ENCODE measurements at regions not wholly inside any gene's neighbourhood (a gene's known extent, or its start where the extent isn't known, plus 50 kb on each side); places are given as distances from the start of the nearest gene placed in this dataset.

DNA sequence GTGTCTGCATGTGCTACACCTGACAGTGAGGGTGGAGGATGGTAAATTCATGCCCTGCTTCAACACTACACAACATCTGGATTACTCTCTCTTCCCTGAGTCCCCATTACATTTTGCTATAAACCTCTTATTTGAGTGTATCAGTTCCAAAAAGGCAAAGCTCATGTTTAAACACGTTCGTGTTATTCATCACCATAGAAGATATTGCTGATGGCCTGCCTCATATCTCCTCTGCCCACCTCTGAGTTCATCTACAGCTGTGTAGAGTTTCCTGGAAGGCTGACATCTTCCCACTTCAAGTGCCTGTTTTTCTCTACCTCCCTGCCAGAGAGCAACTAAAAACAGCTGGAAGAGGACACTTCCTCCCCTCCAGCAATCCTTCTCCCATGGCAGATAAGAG is 433.2 kb downstream of the ISL1 start:
- Histone ChIP-seq H3K9me3 (peaks cover 0 to 3% (median 0%) of the 10 kb centered on the region in 8 donors), H3K27ac (no peak overlapping the region), H3K4me1 (no peaks in the 10 kb centered on the region), H3K36me3 (no peaks in the 10 kb centered on the region), H3K4me3 (no peak overlapping the region), H3K27me3 (replicated peaks in 1 of 7) (no peaks in the 10 kb centered on the region)
- intact Hi-C loops (cut with DNase I; ENCODE audit: low total_unique reads), result no loop called here
- 61 to 80% (median 62%) methylated on average over 2 of the region's 2 CpGs for WGBS, 5 donors
- TF ChIP-seq, protein P1, sequence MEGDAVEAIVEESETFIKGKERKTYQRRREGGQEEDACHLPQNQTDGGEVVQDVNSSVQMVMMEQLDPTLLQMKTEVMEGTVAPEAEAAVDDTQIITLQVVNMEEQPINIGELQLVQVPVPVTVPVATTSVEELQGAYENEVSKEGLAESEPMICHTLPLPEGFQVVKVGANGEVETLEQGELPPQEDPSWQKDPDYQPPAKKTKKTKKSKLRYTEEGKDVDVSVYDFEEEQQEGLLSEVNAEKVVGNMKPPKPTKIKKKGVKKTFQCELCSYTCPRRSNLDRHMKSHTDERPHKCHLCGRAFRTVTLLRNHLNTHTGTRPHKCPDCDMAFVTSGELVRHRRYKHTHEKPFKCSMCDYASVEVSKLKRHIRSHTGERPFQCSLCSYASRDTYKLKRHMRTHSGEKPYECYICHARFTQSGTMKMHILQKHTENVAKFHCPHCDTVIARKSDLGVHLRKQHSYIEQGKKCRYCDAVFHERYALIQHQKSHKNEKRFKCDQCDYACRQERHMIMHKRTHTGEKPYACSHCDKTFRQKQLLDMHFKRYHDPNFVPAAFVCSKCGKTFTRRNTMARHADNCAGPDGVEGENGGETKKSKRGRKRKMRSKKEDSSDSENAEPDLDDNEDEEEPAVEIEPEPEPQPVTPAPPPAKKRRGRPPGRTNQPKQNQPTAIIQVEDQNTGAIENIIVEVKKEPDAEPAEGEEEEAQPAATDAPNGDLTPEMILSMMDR (IDR thresholded peaks at IDR 0.05 in 8 of 11, conservative IDR thresholded peaks at IDR 0.05 in 3 of 11), result no peak
- TF ChIP-seq POLR2AphosphoS5 (IDR thresholded peaks at IDR 0.05) (no peak), POLR2A (IDR thresholded peaks at IDR 0.05) (no peak)
- no peak for DNase-seq

DNA sequence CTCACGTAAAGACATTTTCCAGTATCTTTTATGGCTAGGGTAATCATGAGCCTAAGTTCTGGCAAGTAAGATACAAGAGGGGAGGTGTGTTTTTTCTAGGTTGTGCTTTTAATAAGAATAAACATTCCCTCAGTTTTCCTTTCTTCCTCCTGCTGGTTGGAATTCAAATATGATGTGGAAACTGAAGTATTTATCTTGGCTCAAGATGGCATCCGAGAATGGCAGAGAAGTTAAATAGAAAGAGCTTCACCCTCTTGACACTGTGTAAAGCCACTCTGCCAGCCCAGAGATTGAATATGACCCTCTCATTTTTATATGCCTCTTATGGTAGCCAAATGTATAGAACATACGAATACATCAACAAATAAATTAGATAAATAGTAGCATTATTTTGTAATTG is 438.4 kb downstream of the ISL1 start:
- Histone ChIP-seq H3K36me3 (no peaks in the 10 kb centered on the region), H3K4me1 (no peaks in the 10 kb centered on the region), H3K4me3 (no peak overlapping the region), H3K27ac (no peak overlapping the region), H3K27me3 (replicated peaks in 1 of 7) (no peaks in the 10 kb centered on the region), H3K9me3 (peaks cover 0 to 3% (median 0%) of the 10 kb centered on the region in 8 donors)
- TF ChIP-seq, protein P1 (IDR thresholded peaks at IDR 0.05 in 8 of 11, conservative IDR thresholded peaks at IDR 0.05 in 3 of 11), result no peak
- TF ChIP-seq POLR2AphosphoS5 (IDR thresholded peaks at IDR 0.05) (no peak), POLR2A (IDR thresholded peaks at IDR 0.05) (no peak)
- no peak for DNase-seq
- intact Hi-C loops (cut with DNase I; ENCODE audit: low total_unique reads), result no loop called here
- 78 to 87% (median 83%) methylated on average over 3 of the region's 3 CpGs for WGBS, 5 donors

DNA sequence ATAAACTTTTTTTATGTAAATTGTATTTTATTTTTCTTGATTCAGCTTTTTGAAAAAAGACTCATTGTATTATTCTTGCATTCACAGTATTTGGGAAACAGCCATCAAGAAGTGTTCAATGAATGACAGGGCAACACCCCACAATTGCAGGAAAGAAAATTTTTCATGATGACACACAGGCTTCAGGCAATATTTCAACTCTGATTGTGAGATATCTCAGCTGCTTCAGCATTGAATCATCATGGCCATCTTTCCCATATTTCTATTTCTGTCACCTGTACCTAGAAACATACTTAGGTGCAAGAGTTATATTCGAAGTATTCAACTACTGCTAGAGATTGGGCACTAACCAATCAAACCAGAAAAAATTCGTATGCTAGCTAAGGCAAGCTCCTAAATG is 446.0 kb downstream of the ISL1 start:
- H3K27ac ChIP-seq, result no peak overlapping the region
- peaks cover 0 to 6% (median 0%) of the 10 kb centered on the region in 8 donors for H3K9me3 ChIP-seq
- no peaks in the 10 kb centered on the region for H3K27me3 ChIP-seq (replicated peaks in 1 of 7)
- 61 to 74% (median 64%) methylated on average over 2 of the region's 2 CpGs for WGBS, 5 donors
- intact Hi-C loops (cut with DNase I; ENCODE audit: low total_unique reads), result no loop called here
- no peak overlapping the region for H3K4me3 ChIP-seq
- no peak for TF ChIP-seq POLR2A (IDR thresholded peaks at IDR 0.05)
- TF ChIP-seq, protein P1 (IDR thresholded peaks at IDR 0.05 in 8 of 11, conservative IDR thresholded peaks at IDR 0.05 in 3 of 11), result no peak
- TF ChIP-seq POLR2AphosphoS5 (IDR thresholded peaks at IDR 0.05), result no peak
- H3K4me1 ChIP-seq, result no peaks in the 10 kb centered on the region
- no peak for DNase-seq
- H3K36me3 ChIP-seq, result no peaks in the 10 kb centered on the region

DNA sequence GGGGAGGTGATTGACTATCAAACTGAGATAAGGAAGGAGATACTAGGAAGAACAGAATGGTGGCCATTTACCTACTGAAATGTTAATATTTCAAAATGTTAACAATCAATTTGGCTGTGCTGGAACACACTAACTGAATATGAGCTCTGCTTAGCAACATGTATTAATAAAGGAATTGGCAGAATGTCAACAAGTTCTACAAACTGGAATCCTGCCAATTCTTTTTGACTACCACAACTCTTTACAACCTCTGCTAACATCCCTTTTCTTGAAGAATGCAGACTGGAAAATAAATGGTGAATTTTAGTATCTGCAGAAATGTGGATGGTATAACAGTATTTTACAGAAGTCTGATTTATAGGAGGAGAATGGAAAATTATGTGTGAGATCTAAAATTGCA is 446.4 kb downstream of the ISL1 start:
- H3K4me3 ChIP-seq, result no peak overlapping the region
- intact Hi-C loops (cut with DNase I; ENCODE audit: low total_unique reads), result no loop called here
- TF ChIP-seq, protein P1 (IDR thresholded peaks at IDR 0.05 in 8 of 11, conservative IDR thresholded peaks at IDR 0.05 in 3 of 11), result no peak
- no peak overlapping the region for H3K27ac ChIP-seq
- H3K4me1 ChIP-seq, result no peaks in the 10 kb centered on the region
- no peaks in the 10 kb centered on the region for H3K36me3 ChIP-seq
- peaks cover 0 to 6% (median 0%) of the 10 kb centered on the region in 8 donors for H3K9me3 ChIP-seq
- H3K27me3 ChIP-seq (replicated peaks in 1 of 7), result no peaks in the 10 kb centered on the region
- DNase-seq, result no peak
